ENCODE measurements at regions not wholly inside any gene's neighbourhood (a gene's known extent, or its start where the extent isn't known, plus 50 kb on each side); places are given as distances from the start of the nearest gene placed in this dataset.

DNA sequence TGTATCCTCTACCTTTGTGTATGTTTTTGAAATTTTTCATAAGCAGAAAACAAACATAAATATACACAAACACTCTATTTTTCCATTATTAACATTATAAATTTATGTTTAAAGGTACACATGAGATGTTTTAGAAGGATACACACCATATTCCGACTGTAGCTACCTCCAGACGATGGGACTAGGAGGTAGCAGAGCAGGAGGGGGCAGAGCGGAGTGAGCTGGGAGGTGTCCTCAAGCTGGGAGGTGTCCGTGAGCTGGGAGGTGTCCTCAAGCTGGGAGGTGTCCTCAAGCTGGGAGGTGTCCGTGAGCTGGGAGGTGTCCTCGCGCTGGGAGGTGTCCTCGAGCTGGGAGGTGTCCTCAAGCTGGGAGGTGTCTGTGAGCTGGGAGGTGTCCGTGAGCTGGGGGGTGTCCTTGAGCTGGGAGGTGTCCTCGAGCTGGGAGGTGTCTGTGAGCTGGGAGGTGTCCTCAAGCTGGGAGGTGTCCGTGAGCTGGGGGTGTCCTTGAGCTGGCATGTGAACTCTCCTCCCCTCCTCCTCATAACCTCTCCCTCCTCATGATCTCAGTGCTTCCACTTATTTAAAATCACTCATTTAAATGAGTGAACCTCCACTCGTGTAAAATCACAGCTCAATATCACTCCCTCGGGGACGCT lies 346.9 kb upstream of the SFSWAP start (continued):
- TF ChIP-seq ZNF384 (IDR thresholded peaks at IDR 0.05; ENCODE audit: low read depth, low read length) (no peak), U2AF2 (optimal IDR thresholded peaks at IDR 0.05; ENCODE audit: low read depth, low read length) (no peak)

- FAIRE-seq (peak; percentile 32), ATAC-seq (no peak), DNase-seq (ENCODE audit: extremely low read depth in 1 of 4, low spot score in 3 of 4) (no peak)
- ChIA-PET POLR2A (interaction anchor here (0.6 to 1.1 kb wide), 2 partner anchors 11 to 559 kb away, joined by 3 to 6 read pairs; no protein-coding TSS in a partner anchor), CTCF (ENCODE audit: low intra/inter-chr PET ratio) (no interaction called here)
- Histone ChIP-seq H2AFZ (ENCODE audit: low read depth, low read length) (no peak overlapping the region), H3K27ac (ENCODE audit: extremely low read depth, low read depth, low read length) (no peak overlapping the region), H3K9me1 (ENCODE audit: control insufficient read depth, insufficient read depth, low read length) (no peaks in the 10 kb centered on the region), H3K9me3 (replicated peaks; ENCODE audit: control insufficient read depth, insufficient read depth, low read depth, low read length) (no peaks in the 10 kb centered on the region), H3K4me2 (ENCODE audit: insufficient read depth, low read length) (no peak overlapping the region), H3K79me2 (ENCODE audit: control insufficient read depth, insufficient read depth, low read length) (no peaks in the 10 kb centered on the region), H4K20me1 (replicated peaks; ENCODE audit: control insufficient read depth, insufficient read depth, low read length) (no peaks in the 10 kb centered on the region), H3K36me3 (ENCODE audit: control insufficient read depth, insufficient read depth, low read length) (no peaks in the 10 kb centered on the region), H3K4me3 (no peak overlapping the region), H3K4me1 (replicated peaks in 1 of 2; ENCODE audit: control insufficient read depth in 2 of 2, insufficient read depth in 2 of 2, low read length in 2 of 2) (peaks cover 28 to 38% of the 10 kb centered on the region in 2 experiments), H3K27me3 (ENCODE audit: control insufficient read depth in 2 of 2, insufficient read depth in 2 of 2, low read length in 2 of 2) (peaks cover 0 to 4% of the 10 kb centered on the region in 2 experiments; a peak in 2 of 5 replicates), H3K9ac (ENCODE audit: insufficient read depth in 1 of 2, low read depth in 2 of 2, low read length in 2 of 2) (no peak overlapping the region; a peak in 1 of 4 replicates)
- in situ Hi-C loops (cut with MboI) (no loop called here), intact Hi-C loops (cut with micrococcal nuclease) (no loop called here)
- BruUV-seq (replicated peaks) = no TSS peak
- TF ChIP-seq RBM25 (IDR thresholded peaks at IDR 0.05; ENCODE audit: low read depth, low read length, severe bottlenecking) (peak; percentile 94), ZKSCAN1 (IDR thresholded peaks at IDR 0.05; ENCODE audit: low read depth, low read length) (peak; percentile 58; the same call in 1 of the 2 replicates), KDM1A (IDR thresholded peaks at IDR 0.05) (0 out of 4 replicates have a peak, but pooled peaks of 1 of the 2 experiments have one; percentile 51), BCOR (IDR thresholded peaks at IDR 0.05) (peak; percentile 93), SMARCA5 (IDR thresholded peaks at IDR 0.05) (peak; percentile 80), ADNP (tag; IDR thresholded peaks at IDR 0.05) (peak; percentile 53; the same call in 1 of the 2 replicates), CBX3 (IDR thresholded peaks at IDR 0.05; ENCODE audit: borderline replicate concordance in 1 of 2, low read length in 2 of 2) (0 out of 3 replicates have a peak, but pooled peaks of 1 of the 2 experiments have one; percentile 42), NEUROD1 (IDR thresholded peaks at IDR 0.05; ENCODE audit: borderline replicate concordance, low read depth, low read length, partially characterized antibody) (no peak)
- TF ChIP-seq, protein P1, sequence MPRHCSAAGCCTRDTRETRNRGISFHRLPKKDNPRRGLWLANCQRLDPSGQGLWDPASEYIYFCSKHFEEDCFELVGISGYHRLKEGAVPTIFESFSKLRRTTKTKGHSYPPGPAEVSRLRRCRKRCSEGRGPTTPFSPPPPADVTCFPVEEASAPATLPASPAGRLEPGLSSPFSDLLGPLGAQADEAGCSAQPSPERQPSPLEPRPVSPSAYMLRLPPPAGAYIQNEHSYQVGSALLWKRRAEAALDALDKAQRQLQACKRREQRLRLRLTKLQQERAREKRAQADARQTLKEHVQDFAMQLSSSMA (CRISPR knock-in tag; IDR thresholded peaks at IDR 0.05) = no peak
- WGBS (ENCODE audit: insufficient coverage, low coverage, missing lambda C conversion rate) = 74% methylated on average over 12 of the region's 12 CpGs
These were observed 345.7 kb upstream of the SFSWAP start for GRCh38 chr12:131364903-131365820.
